ENCODE measurements at regions not wholly inside any gene's neighbourhood (a gene's known extent, or its start where the extent isn't known, plus 50 kb on each side); places are given as distances from the start of the nearest gene placed in this dataset.

DNA sequence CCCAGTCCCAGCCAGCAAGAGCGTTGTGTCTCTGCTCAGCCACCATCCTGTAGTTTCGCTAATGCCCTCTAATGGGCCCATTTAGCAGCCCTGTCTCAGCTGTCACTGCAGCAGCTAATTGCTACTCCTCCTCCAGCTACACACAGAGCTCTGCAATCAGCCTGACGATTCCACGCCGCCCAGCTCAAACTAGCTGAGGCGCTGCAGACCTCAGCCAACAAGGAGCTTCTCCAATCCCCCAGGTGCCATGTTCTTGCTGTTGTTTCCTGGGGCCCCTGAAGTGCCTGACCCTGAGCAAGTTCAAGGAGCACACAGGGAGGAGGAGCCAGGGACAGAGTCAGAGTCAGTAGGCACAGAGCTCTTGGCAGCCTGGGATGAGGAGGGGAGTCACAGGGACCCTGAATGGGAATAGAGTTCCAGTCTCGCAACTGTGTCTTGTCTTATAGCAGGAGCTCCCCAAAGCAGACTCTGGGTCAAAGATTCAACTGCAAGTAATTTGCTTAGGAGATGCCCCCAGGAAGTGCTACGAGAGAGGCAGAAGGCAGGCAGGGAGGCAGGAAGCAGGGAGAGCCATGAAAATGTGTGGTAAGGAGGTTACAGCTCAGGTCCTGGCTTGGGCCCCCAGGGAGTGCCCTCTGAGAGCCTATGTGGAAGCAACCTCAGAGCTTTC is 135.8 kb upstream of the UNC5B start:
- no peak overlapping the region for H3K4me3 ChIP-seq
- H3K27me3 ChIP-seq (replicated peaks; ENCODE audit: insufficient read depth): no peaks in the 10 kb centered on the region
- ATAC-seq (ENCODE audit: insufficient number of reproducible peaks, low FRiP score, low read depth) (no peak), DNase-seq (ENCODE audit: low spot score) (no peak)
- H3K4me1 ChIP-seq (ENCODE audit: control insufficient read depth in 1 of 2, low read depth in 2 of 2): peaks cover 0 to 8% of the 10 kb centered on the region in 2 donors
- TF ChIP-seq, protein P1, sequence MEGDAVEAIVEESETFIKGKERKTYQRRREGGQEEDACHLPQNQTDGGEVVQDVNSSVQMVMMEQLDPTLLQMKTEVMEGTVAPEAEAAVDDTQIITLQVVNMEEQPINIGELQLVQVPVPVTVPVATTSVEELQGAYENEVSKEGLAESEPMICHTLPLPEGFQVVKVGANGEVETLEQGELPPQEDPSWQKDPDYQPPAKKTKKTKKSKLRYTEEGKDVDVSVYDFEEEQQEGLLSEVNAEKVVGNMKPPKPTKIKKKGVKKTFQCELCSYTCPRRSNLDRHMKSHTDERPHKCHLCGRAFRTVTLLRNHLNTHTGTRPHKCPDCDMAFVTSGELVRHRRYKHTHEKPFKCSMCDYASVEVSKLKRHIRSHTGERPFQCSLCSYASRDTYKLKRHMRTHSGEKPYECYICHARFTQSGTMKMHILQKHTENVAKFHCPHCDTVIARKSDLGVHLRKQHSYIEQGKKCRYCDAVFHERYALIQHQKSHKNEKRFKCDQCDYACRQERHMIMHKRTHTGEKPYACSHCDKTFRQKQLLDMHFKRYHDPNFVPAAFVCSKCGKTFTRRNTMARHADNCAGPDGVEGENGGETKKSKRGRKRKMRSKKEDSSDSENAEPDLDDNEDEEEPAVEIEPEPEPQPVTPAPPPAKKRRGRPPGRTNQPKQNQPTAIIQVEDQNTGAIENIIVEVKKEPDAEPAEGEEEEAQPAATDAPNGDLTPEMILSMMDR (IDR thresholded peaks at IDR 0.05): no peak
- no peak overlapping the region for H3K27ac ChIP-seq
- H3K9me3 ChIP-seq: no peaks in the 10 kb centered on the region
- no peaks in the 10 kb centered on the region for H3K36me3 ChIP-seq

DNA sequence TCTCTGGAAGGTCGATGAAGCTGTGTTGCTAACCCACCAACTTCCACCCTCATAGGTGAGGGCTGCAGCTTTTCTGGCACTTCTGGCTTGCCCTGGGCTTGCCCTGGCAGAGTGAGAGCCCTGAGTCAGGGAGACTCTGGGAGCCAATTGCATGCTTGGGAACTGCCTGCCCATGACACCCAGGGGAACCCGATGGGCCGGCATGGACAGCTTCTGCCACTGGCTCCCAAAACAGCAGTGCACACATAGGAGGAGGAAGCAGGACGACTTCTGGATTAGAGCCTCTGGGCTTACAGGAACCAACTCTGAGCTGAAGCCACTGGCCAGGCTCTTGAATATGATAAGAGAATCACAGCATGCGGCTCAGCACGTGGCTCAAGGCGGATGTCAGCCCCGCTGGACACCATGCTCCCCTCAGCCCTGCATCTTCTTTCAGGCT is 135.2 kb upstream of the UNC5B start:
- no peaks in the 10 kb centered on the region for H3K36me3 ChIP-seq
- H3K4me3 ChIP-seq: no peak overlapping the region
- DNase-seq (ENCODE audit: low spot score) (no peak), ATAC-seq (ENCODE audit: insufficient number of reproducible peaks, low FRiP score, low read depth) (no peak)
- TF ChIP-seq, protein P1 (IDR thresholded peaks at IDR 0.05): no peak
- H3K27ac ChIP-seq: no peak overlapping the region
- H3K4me1 ChIP-seq (ENCODE audit: control insufficient read depth in 1 of 2, low read depth in 2 of 2): peaks cover 0 to 8% of the 10 kb centered on the region in 2 donors
- no peaks in the 10 kb centered on the region for H3K9me3 ChIP-seq
- H3K27me3 ChIP-seq (replicated peaks; ENCODE audit: insufficient read depth): no peaks in the 10 kb centered on the region

DNA sequence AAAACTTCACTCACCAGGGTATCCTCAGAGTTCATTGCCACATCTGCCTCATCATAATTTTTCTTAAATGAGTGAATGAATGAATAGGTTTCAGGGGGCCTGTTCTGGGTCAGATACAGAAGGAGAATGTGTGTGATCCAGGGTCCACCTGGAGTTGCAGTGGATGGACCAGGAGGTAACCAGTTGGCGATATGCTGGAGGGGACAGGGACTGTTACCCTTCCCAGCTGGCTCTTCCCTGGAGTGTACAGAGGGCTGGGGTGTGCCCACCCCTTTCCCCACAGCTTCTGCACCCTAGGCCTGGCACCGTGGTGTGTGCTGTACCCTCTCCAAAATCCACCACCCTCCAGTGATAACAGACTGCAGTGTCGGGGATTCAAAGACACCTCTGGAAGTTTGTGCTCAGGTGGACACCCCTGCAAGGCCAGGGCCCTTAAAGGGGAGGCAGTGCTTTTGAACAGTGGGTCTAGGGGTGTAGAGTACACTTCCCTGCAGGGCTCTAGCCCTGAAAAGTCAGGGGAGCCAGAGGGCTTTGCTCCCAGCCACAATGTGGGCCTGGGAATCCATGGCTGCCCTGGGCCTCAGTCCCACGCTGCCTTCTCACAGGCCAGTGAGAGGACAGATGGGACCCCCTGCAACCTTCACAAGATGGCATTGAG is 134.4 kb upstream of the UNC5B start:
- Histone ChIP-seq H3K27ac (no peak overlapping the region), H3K4me1 (ENCODE audit: control insufficient read depth in 1 of 2, low read depth in 2 of 2) (peaks cover 0 to 8% of the 10 kb centered on the region in 2 donors), H3K4me3 (no peak overlapping the region), H3K9me3 (no peaks in the 10 kb centered on the region), H3K36me3 (no peaks in the 10 kb centered on the region), H3K27me3 (replicated peaks; ENCODE audit: insufficient read depth) (no peaks in the 10 kb centered on the region)
- DNase-seq (ENCODE audit: low spot score) (no peak), ATAC-seq (ENCODE audit: insufficient number of reproducible peaks, low FRiP score, low read depth) (no peak)
- TF ChIP-seq, protein P1 (IDR thresholded peaks at IDR 0.05): no peak

DNA sequence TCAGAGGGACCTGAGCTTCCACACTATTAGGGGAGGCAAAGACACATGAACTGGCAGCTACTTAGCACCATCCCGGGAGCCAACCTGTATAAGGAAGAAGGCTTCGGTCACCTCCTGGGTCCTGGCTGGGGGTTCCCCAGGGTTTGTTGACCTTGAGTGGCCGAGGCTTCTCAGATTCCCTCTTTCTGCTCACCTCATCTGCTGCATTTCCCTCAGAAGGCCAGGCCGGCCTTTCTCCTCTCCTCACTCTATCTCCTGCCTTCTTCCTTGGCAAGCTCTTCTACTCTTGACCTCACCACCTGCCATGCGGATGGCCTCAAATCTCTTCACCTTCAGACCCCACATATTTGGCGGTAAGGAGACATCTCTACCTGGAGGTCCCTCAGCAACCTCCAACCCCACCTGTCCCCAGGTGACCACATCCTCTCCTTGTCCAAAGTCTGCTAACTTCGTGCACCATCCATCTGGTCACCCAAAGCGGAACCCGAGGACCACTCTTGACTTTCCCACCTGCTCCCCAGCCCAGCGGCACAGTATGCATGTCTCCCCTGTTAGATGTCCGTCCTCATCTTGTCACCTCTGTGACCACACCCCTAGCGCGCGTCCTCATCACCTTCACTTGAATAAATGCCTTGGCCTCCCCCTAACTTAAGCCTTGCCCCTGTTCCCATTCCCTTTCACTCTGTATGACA is 133.8 kb upstream of the UNC5B start:
- Histone ChIP-seq H3K9me3 (no peaks in the 10 kb centered on the region), H3K27me3 (replicated peaks; ENCODE audit: insufficient read depth) (no peaks in the 10 kb centered on the region), H3K4me1 (ENCODE audit: control insufficient read depth in 1 of 2, low read depth in 2 of 2) (peaks cover 0 to 8% of the 10 kb centered on the region in 2 donors), H3K27ac (no peak overlapping the region), H3K4me3 (no peak overlapping the region), H3K36me3 (no peaks in the 10 kb centered on the region)
- ATAC-seq (ENCODE audit: insufficient number of reproducible peaks, low FRiP score, low read depth) (no peak), DNase-seq (ENCODE audit: low spot score) (no peak)
- TF ChIP-seq, protein P1 (IDR thresholded peaks at IDR 0.05): no peak

DNA sequence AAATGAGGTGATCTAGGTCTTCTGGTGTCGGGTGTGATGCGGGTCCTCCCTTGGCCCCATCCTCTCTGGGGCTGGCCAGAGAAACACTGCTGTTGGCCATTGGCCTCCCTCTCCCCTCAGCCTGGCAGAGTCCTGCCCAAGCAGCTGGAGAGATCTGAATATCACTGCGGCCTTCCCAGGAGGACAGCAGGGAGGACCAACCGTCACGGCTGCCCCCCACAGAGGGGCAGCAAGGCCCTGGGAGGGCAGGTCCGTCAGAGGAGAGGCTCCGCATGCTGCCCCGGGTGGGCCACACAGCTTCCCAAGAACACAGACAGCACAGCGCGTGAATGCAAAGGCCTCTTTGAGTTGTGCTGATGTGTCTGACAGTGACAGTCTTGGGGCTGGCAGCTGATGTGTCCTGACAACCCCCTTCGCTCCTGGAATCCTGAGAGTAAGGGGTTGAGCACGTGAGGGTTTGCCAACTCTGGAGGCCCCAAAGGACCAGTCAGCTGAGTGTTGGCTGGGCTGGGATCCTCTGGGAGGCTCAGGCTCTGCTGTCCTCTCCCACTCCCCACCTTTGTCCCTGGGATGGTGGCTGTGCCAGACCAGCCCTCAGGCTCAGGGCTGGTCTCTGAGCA is 132.5 kb upstream of the UNC5B start:
- H3K27ac ChIP-seq: no peak overlapping the region
- no peaks in the 10 kb centered on the region for H3K27me3 ChIP-seq (replicated peaks; ENCODE audit: insufficient read depth)
- H3K36me3 ChIP-seq: no peaks in the 10 kb centered on the region
- no peak overlapping the region for H3K4me3 ChIP-seq
- DNase-seq (ENCODE audit: low spot score) (no peak), ATAC-seq (ENCODE audit: insufficient number of reproducible peaks, low FRiP score, low read depth) (no peak)
- H3K9me3 ChIP-seq: no peaks in the 10 kb centered on the region
- H3K4me1 ChIP-seq (ENCODE audit: control insufficient read depth in 1 of 2, low read depth in 2 of 2): peaks cover 0 to 8% of the 10 kb centered on the region in 2 donors
- TF ChIP-seq, protein P1 (IDR thresholded peaks at IDR 0.05): no peak

Measured in thoracic aorta (tissue), 2 donors.